Fibroblast of skin of right biceps (primary cell): ENCODE measurements at regions not wholly inside any gene's neighbourhood (a gene's known extent, or its start where the extent isn't known, plus 50 kb on each side); places are given as distances from the start of the nearest gene placed in this dataset.
"Not testable (repeated sequence)": the region's sequence is repeated elsewhere in the genome, so short reads cannot be mapped to it uniquely, and the experiment has no call there.

Experiments
- DNase-seq: peaks from one replicate; pipeline ENCODE4 v3.0.0-alpha.2; 2013

DNA sequence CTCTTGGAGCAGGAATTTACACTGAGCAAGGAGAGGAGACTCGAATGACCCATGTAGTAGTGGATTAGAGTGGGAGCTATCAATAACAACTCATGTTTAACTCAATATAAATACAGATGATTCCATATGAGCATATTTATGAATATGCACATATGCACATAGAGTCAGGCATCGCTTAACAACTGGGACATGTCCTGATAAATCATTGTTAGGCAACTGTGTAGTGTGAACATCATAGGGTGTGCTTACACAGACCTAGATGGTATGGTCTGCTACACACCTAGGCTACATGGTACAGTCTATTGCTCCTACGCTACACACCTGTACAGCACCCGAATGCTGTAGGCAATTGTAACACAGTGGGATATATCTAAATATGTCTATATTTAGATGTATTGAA is 75.9 kb upstream of the RALGAPA2 start:
- no peak for DNase-seq

DNA sequence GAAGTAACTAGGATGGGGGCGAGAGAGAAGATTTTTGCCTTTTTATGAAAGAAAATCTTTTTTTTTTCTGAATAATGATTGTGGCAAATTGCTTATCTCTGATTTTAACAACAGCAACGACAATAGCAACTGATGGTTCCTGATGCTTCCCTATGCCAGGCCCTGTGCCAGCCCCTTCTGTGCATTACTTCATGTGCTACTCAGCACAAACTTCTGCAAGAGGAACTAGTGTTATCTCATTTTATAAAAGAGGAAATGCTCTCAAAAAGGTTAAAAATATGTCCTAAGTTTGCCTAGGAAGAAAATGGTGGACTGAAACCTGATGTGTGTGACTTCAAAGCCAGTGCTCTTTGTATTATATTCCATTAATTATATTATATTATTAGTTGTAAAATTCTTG is 74.0 kb upstream of the RALGAPA2 start:
- no peak for DNase-seq

GRCh38 chr20:20785226-20785625 is 72.8 kb upstream of the RALGAPA2 start:
- DNase-seq, result no peak

DNA sequence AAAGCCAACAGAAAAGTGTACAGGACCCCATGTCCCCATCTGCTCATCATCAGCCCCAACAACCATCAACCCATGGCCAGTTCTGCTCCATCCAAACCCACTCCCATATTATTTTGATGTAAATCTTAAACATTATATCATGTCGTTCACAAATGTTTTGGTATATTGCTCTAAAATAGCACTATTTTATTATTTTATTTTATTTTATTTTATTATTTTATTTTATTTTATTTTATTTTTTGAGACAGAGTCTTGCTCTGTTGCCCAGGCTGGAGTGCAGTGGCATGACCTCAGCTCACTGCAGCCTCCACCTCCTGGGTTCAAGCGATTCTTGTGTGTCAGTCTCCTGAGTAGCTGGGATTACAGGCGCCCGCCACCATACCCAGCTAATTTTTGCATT is 72.0 kb upstream of the RALGAPA2 start:
- not testable (repeated sequence) for DNase-seq

- no peak for DNase-seq
Measured at GRCh38 chr20:20783450-20783849, 71.0 kb upstream of the RALGAPA2 start.

DNA sequence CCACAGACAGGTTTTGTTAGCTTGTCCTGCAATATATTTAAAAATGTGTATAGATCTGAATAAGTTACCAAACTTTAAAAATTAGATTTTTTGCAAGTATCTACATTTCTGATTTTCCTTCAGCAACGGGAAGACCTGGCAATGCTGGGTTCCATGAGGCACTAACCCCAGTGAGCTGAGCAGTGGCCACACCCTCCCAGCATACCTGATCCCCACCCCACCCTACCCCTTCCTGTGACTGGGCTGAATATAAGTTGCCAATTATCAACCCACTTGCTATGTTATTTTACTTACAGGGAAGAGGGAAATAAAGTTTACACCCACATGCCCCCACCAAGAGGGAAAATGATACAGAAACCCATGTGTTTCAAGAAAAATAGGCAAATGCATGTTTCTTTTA is 70.3 kb upstream of the RALGAPA2 start:
- no peak for DNase-seq

DNA sequence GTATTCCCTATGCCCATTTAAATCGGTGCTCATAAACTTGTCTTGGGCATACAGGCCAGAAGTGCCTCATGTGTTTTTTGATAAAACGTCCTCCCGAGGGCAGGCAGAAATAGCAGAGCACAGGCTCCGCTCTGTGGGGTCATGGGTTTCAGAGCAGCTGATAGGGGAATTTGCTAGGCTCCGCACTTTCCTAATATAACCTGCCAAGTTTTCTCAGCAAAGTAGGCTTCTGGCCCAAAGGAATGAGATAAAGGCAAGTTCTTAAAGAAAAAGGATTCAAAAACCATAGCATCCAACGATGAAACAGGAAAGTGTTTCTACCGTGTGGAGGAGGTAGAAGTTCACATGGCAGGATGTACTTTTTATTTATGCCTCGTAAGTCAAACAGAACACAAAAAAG is 69.8 kb upstream of the RALGAPA2 start:
- no peak for DNase-seq

DNA sequence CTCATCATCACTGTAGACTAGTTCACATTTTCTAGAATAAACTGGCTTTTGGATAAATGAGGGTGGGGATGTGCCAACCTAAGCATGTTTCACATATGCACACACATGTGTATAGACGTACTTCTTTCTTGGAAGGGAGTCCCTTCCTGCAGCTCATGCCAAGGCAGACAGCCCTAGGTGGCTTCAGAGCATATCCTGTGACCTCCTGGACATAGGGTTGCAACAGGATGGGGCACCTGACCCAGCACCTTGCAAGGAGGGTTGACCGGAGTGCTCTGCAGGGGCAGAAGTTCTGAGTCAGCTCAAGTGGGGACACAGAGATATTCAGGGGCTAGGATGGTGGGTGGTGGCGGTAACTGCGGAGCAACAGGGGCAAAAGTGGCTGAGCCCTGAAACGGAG is 68.6 kb upstream of the RALGAPA2 start:
- DNase-seq, result no peak

DNA sequence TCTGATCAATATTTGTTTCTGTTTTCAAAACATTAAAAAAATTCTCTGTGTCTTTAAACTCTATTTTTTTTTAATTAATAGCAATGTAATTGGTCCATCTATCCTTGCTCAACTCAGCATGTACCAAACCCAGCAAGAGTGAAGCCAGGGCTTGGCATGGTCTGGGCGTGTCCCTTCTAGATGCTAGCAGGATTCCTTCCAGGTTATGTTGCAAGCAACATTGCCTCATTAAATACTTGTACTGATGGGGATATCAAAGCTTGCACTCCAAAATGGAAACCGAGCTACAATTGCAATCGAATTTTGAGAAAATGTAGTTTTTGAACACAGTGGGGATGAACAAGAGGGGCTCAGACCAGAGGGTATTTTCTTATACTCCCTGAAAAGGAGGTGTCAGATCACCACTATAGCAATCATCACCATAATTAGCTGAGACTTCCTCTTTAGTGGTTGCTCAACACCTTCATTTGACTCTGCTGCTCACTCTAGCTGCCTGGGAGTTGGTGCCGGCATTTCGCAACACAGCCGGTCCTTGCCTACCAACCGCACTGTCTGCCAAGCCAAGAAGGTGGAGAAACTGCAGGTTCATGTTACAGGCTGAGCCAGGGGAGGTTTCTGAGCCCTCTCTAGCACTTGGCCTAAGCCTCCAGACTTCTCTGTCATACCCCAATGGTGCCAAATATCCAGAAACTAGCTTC is 67.8 kb upstream of the RALGAPA2 start:
- no peak for DNase-seq

DNA sequence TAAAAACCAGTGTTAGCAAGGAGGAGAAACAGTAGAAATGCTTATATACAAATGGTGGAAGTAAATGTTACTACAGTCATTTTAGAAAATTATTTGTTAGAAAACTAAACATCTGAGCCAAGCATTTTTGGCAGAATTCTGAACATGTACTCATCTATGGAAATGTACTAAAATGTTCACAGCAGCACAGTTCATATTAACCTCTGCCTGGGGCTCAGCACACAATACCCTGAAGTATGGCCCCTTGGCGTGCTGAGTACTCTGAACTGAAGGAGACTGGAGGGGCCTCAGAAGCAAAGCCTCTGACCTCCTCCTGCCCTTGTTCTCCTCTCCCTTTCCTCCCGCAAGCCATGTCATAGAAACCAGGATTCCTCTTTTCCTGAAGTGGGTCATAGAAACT is 66.2 kb upstream of the RALGAPA2 start:
- DNase-seq, result no peak

DNA sequence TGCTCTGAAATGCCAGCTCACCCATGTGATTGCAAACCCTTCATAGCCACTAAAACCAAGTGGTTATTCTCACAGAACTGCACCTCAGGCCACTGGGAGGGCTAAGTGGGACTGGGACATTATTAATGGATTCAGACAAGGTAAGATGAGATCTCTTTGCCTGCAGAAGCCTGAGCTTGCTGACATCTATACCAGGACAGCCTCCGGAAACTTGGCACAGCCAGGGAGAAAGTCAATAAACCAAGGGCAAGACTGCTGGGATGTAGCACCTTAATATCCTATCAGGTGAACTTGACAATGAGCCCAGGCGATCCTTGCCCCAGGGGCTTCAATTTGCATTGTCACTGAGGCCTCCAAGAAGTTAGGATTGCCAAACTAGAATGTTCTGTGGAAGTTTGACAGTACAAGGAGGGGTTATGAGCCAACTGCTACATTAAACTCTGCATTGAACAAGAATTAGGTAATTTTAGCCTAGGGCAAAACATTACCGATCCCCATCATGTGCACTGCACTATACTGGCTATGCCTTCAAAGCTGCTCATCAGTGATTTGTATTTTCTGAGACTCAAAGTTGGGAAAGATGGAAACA is 60.1 kb upstream of the RALGAPA2 start:
- no peak for DNase-seq

- no peak for DNase-seq
Measured at GRCh38 chr20:20768202-20768815, 55.9 kb upstream of the RALGAPA2 start.

DNA sequence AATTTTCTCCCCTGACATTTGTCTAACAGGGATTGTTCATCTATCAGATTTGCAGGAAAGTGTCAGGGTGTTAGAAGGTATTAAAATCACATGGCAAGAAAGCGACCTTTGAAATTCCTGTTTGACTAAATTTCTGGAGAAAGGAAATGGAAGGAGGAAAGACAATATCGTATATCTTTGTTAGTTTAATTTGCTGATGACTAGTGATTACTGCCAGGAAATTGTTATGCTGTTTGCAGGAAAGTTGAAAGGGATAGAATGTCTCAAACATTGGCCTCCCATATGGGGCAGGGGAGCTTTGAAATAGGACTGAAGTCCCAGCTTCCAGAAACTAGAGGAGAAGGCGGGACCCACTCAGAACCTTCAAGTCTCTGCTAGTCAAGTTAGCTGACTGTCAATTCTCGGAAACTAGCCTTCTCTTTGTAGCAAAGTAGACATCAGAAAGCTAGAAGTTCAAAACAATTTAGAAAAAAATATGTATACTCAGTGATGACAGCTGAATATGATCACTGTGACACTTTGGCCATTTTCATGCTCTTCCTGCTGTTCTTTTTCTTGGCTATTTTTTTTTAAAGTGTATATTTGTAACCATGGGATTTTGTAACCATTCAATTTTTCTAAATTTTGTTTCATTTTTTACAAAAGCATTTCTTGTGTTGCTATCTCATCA is 53.4 kb upstream of the RALGAPA2 start:
- no peak for DNase-seq

DNA sequence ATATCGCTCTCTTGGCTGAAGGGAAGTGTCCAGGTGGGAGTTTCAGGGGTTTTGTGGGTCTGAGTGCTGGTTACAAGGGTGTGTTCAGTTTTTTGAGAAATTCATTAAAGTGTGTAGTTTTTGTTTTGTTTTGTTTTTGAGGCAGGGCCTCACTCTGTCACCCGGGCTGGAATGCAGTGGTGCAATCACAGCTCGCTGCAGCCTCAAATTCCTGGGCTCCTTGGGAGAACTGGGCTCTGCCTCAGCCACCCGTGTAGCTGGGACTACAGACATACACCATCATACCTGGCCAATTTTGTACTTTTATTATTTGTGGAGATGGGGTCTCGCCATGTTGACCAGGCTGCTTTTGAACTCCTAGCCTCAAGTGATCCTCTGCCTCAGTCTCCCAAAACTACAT is 51.2 kb upstream of the RALGAPA2 start:
- no peak for DNase-seq
